ENCODE measurements at regions not wholly inside any gene's neighbourhood (a gene's known extent, or its start where the extent isn't known, plus 50 kb on each side); places are given as distances from the start of the nearest gene placed in this dataset.
"Not testable (repeated sequence)": the region's sequence is repeated elsewhere in the genome, so short reads cannot be mapped to it uniquely, and the experiment has no call there.

- H3K4me3 ChIP-seq (ENCODE audit: control insufficient read depth, low read depth, low read length) = no peak overlapping the region
- no peak for TF ChIP-seq CTCF (conservative IDR thresholded peaks at IDR 0.05; ENCODE audit: control insufficient read depth, insufficient read depth, low read depth, low read length)
- no peak for DNase-seq (ENCODE audit: low read depth)
Measured at GRCh38 chr11:112706863-112707262, 254.4 kb upstream of the NCAM1 start.

- not testable (repeated sequence) for DNase-seq (ENCODE audit: low read depth); H3K4me3 ChIP-seq (ENCODE audit: control insufficient read depth, low read depth, low read length)
Measured at GRCh38 chr11:112714340-112714739, 246.9 kb upstream of the NCAM1 start.

DNA sequence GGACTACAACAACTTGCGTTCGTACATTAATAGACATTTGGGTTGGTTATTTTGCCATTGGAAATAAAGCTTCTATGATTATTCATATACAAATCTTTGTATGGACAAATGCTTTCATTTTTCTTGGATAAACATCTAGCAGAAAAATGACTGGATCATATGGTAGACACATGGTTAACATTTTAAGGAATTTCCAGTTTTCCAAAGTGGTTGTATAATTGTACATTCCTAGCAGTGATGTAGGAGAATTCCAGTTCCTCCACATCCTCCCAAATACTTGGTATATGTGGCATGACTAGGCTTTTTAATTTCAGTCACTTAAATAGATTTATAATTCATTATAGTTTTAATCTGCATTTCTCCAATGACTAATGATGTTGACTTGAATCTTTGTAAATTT, 246.2 kb upstream of the NCAM1 start:
- no peak for TF ChIP-seq CTCF (conservative IDR thresholded peaks at IDR 0.05; ENCODE audit: control insufficient read depth, insufficient read depth, low read depth, low read length)
- no peak for DNase-seq (ENCODE audit: low read depth)
- H3K4me3 ChIP-seq (ENCODE audit: control insufficient read depth, low read depth, low read length) = no peak overlapping the region

DNA sequence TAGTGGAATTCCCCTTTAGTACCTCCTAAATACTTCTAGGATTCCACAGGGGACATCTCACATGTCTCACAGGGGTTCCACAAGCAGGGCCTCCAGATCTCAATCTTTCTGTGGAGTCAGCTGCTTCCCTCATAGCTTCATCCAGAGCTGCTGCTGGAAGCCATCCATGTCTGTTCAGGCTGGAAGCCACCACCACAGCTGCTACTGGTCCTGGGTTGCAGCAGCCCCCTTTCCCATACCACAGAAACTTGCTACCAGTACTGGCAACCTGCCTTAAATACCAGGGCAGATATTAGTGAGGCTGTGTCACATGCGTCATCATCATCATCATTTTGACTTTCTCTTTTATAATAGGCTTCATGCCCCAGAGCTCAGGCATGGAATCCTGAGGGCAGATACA, 242.7 kb upstream of the NCAM1 start:
- DNase-seq (ENCODE audit: low read depth) = no peak
- H3K4me3 ChIP-seq (ENCODE audit: control insufficient read depth, low read depth, low read length) = no peak overlapping the region
- no peak for TF ChIP-seq CTCF (conservative IDR thresholded peaks at IDR 0.05; ENCODE audit: control insufficient read depth, insufficient read depth, low read depth, low read length)

DNA sequence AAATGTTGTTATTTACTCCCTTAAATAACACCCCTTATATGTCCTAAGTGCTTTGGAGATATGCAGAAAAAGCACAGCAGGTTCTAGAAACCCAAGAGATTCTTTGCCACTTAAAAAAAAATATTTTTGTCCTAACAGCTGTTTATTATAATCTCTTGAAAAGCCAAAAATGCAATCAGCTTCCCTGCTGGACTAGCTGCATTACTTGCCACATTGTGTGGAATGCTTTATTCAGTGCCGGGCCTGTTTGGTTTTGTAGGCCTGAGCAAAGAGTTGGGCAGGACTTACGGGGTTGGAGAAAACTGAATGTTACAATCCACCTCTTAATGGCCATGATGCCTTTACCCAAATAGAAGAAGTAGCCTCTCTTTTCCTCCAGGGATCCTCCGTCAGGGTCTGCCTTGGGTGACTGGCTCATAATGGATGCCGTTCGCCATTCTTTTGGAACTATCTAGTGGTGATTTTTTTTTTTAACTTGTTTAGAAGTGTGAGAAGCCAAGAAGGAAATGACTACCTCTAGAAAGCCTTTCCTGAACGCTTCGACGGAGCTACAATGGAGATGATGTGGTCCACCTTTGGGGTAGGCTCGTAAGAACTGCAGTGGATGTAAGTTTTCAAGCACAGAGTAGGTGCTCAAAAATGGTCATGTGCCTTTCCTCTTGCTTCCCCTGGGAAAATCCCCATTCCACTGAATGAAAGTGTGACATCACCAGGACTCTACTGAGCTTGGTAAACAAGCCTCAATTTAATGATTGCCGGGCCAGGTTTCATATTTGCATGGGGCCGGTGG, 241.3 kb upstream of the NCAM1 start:
- no peak overlapping the region for H3K4me3 ChIP-seq (ENCODE audit: control insufficient read depth, low read depth, low read length)
- no peak for DNase-seq (ENCODE audit: low read depth)
- no peak for TF ChIP-seq CTCF (conservative IDR thresholded peaks at IDR 0.05; ENCODE audit: control insufficient read depth, insufficient read depth, low read depth, low read length)

DNA sequence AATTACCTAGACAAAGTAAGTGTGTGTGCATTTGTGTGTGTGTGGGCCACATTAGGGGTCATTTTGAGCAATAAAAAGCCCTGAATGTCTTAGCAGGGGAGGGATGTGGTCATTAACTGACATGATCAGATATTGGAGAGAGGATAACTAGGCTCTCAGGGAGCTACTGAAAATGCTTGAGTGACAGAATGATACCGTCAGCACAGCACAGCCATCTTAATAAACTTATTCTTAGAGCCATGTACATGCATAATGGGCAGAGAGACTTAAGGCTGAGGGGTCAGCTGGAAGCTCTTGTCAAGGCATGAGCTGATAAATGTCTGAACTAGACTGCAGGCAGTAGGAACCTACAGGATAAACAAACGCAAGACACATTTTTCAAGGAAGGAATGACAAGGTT, 239.1 kb upstream of the NCAM1 start:
- DNase-seq (ENCODE audit: low read depth) = no peak
- no peak for TF ChIP-seq CTCF (conservative IDR thresholded peaks at IDR 0.05; ENCODE audit: control insufficient read depth, insufficient read depth, low read depth, low read length)
- H3K4me3 ChIP-seq (ENCODE audit: control insufficient read depth, low read depth, low read length) = no peak overlapping the region

DNA sequence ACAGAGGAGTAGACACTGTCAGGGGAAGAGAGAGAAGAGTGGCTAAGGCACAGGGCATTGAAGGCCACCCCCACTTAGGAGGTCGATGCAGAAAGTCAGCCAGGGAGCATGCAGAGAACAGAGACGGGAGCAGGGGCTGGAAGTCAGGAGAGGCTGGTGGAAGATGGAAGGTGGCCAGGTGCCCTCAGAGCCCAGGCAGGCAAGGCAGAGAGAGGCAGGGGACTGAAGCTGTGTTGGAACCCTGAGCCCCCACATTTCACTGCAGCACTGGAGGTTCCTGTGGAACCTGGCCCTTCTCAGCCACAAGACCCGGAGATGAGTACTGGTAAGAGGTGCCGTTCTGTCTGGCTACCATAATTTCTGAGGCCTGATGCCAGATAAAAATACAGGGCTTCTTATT, 238.3 kb upstream of the NCAM1 start:
- TF ChIP-seq CTCF (conservative IDR thresholded peaks at IDR 0.05; ENCODE audit: control insufficient read depth, insufficient read depth, low read depth, low read length) = no peak
- H3K4me3 ChIP-seq (ENCODE audit: control insufficient read depth, low read depth, low read length) = no peak overlapping the region
- no peak for DNase-seq (ENCODE audit: low read depth)
